ENCODE measurements at regions not wholly inside any gene's neighbourhood (a gene's known extent, or its start where the extent isn't known, plus 50 kb on each side); places are given as distances from the start of the nearest gene placed in this dataset.

DNA sequence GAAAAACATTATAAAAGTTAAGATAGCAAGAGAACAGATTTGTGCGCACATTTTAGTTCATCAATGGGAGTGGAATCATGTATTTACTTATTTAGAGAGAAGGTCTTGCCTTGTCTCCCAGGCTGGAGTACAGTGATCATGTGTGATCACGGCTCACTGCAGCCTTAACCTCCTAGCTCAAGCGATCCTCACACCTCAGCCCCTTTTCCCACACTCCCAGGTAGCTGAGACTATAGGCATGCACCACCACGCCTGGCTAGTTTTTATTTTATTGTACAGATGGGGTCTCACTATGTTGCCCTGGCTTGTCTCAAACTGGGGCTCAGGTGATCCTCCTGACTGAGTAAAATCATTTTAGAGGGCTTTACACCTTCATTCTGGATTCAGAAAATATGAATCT lies 72.3 kb upstream of the ADGRF1 start:
- peaks cover 2% of the 10 kb centered on the region; the same call in 1 of the 2 replicates for H3K4me1 ChIP-seq (ENCODE audit: insufficient read depth)
- peaks cover 11% of the 10 kb centered on the region for H3K4me1 Mint-ChIP-seq
- H3K27me3 Mint-ChIP-seq (ENCODE audit: insufficient read depth, low read depth, poor library complexity): no peaks in the 10 kb centered on the region
- H3K27me3 ChIP-seq (ENCODE audit: insufficient read depth): no peaks in the 10 kb centered on the region
- H3K4me3 ChIP-seq: no peak overlapping the region
- no peak overlapping the region for H3K4me3 Mint-ChIP-seq
- no peaks in the 10 kb centered on the region for H3K36me3 ChIP-seq (ENCODE audit: insufficient read depth)
- no peak overlapping the region for H3K27ac Mint-ChIP-seq
- H4K20me1 ChIP-seq (replicated peaks; ENCODE audit: insufficient read depth): no peaks in the 10 kb centered on the region
- H3K79me2 ChIP-seq (replicated peaks; ENCODE audit: insufficient read depth): no peaks in the 10 kb centered on the region
- ATAC-seq (no peak), DNase-seq (ENCODE audit: low spot score) (no peak)
- no peak for TF ChIP-seq ZNF462 (CRISPR knock-in tag; IDR thresholded peaks at IDR 0.05)
- no peaks in the 10 kb centered on the region for H3K9me3 Mint-ChIP-seq
- no peaks in the 10 kb centered on the region for H3F3A ChIP-seq (replicated peaks; ENCODE audit: low read depth)
- no peak overlapping the region for H2AFZ ChIP-seq
- no peak overlapping the region for H3K4me2 ChIP-seq
- H3K27ac ChIP-seq (ENCODE audit: low read depth): no peak overlapping the region
- H3K36me3 Mint-ChIP-seq (ENCODE audit: low read depth): no peaks in the 10 kb centered on the region
- no peaks in the 10 kb centered on the region for H3K9me2 ChIP-seq (ENCODE audit: insufficient read depth)

DNA sequence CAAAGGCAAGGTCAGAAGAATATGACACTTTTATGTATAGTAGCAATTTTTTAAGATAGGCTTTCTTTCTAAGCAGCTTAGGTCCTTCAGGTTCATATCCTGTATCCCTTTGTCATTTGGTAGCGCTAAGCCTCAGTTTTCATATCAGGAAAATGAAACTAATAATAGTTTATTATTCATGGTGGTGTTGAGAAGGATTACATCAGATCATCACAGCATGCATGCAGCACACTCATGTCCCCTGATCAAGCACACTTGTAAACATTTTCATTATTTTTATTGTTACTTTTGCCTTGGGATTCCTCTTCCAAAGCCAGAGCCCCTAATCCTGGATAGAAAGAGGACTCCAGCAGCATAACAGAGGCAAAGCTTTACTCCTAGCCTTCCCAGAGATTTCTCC lies 70.2 kb upstream of the ADGRF1 start:
- no peaks in the 10 kb centered on the region for H3K9me2 ChIP-seq (ENCODE audit: insufficient read depth)
- Mint-ChIP-seq H3K4me1 (peaks cover 23% of the 10 kb centered on the region), H3K4me3 (no peak overlapping the region), H3K9me3 (peaks cover 2% of the 10 kb centered on the region; the same call in 1 of the 3 replicates), H3K27ac (no peak overlapping the region), H3K27me3 (ENCODE audit: insufficient read depth, low read depth, poor library complexity) (no peaks in the 10 kb centered on the region), H3K36me3 (ENCODE audit: low read depth) (no peaks in the 10 kb centered on the region)
- DNase-seq (ENCODE audit: low spot score) (no peak), ATAC-seq (no peak)
- H3K36me3 ChIP-seq (ENCODE audit: insufficient read depth): no peaks in the 10 kb centered on the region
- H3K79me2 ChIP-seq (replicated peaks; ENCODE audit: insufficient read depth): no peaks in the 10 kb centered on the region
- H3K27me3 ChIP-seq (ENCODE audit: insufficient read depth): no peaks in the 10 kb centered on the region
- no peak overlapping the region for H3K4me2 ChIP-seq
- H3K4me3 ChIP-seq: no peak overlapping the region
- H2AFZ ChIP-seq: no peak overlapping the region
- peaks cover 6% of the 10 kb centered on the region; the same call in 1 of the 2 replicates for H3K4me1 ChIP-seq (ENCODE audit: insufficient read depth)
- no peaks in the 10 kb centered on the region for H4K20me1 ChIP-seq (replicated peaks; ENCODE audit: insufficient read depth)
- H3K27ac ChIP-seq (ENCODE audit: low read depth): no peak overlapping the region
- H3F3A ChIP-seq (replicated peaks; ENCODE audit: low read depth): no peaks in the 10 kb centered on the region
- TF ChIP-seq ZNF114 (CRISPR knock-in tag; IDR thresholded peaks at IDR 0.05) (no peak), ETS1 (IDR thresholded peaks at IDR 0.05) (no peak), NANOG (IDR thresholded peaks at IDR 0.05; ENCODE audit: borderline replicate concordance) (no peak), ZNF331 (CRISPR knock-in tag; IDR thresholded peaks at IDR 0.05; ENCODE audit: low read depth) (no peak), STAT1 (IDR thresholded peaks at IDR 0.05; ENCODE audit: unreplicated experiment) (no peak), EZH2phosphoT487 (IDR thresholded peaks at IDR 0.05; ENCODE audit: unreplicated experiment) (no peak)

Data from GM23338 (cell line).